Body of pancreas (tissue), 4 donors: ENCODE measurements at regions not wholly inside any gene's neighbourhood (a gene's known extent, or its start where the extent isn't known, plus 50 kb on each side); places are given as distances from the start of the nearest gene placed in this dataset.

Experiments
- POLR2A ChIP-seq, 3 donors: fragments of 450-650 bp; IDR thresholded peaks; one replicate each; pipeline ENCODE4 v1.6.1; 2016; ENCODE audit warnings: antibody characterized with exemption in 3 of 3, mild to moderate bottlenecking in 2 of 3
- TF ChIP-seq, protein P1 (sequence below), 7 experiments: fragments of 450-650 bp in 4 of 7; fragments of 200-600 bp in 3 of 7; sonication (generic) in 3 of 7; IDR thresholded peaks; one replicate each; pipeline ENCODE4 v1.5.1; 2016 to 2019; ENCODE audit warnings: antibody characterized with exemption in 7 of 7

DNA sequence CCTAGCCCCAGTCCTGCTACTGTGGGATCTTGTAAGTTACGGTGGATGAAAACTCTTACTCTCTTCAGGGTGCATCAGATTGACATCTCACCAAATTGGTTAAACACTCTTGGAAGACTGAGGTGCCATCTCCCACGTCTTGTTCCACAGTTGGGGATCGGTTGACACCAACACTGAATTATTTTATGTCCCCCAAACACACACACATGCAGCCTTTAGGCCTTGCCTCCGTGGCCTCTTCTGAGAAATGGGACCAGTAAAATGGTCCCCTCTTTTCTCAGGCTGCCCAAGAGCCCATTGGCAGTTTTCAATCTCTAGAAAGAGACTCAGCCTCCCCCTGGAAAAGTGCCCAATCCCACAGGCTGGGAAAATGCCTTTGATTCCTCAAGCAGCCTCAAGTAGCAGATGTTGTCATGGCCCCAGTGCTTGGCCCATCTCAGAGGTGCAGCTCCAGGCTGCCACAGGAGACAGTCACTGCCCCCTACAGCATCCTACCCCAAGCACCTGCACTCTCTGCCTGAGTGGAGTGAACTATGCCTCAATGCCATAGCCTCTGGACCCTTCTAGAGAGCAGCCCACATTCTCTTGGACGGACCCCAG, 163.9 kb downstream of the ANKRD60 start:
- TF ChIP-seq POLR2A (IDR thresholded peaks at IDR 0.05): no peak
- TF ChIP-seq, protein P1, sequence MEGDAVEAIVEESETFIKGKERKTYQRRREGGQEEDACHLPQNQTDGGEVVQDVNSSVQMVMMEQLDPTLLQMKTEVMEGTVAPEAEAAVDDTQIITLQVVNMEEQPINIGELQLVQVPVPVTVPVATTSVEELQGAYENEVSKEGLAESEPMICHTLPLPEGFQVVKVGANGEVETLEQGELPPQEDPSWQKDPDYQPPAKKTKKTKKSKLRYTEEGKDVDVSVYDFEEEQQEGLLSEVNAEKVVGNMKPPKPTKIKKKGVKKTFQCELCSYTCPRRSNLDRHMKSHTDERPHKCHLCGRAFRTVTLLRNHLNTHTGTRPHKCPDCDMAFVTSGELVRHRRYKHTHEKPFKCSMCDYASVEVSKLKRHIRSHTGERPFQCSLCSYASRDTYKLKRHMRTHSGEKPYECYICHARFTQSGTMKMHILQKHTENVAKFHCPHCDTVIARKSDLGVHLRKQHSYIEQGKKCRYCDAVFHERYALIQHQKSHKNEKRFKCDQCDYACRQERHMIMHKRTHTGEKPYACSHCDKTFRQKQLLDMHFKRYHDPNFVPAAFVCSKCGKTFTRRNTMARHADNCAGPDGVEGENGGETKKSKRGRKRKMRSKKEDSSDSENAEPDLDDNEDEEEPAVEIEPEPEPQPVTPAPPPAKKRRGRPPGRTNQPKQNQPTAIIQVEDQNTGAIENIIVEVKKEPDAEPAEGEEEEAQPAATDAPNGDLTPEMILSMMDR (IDR thresholded peaks at IDR 0.05): no peak
